ENCODE measurements at regions not wholly inside any gene's neighbourhood (a gene's known extent, or its start where the extent isn't known, plus 50 kb on each side); places are given as distances from the start of the nearest gene placed in this dataset.

- H3F3A ChIP-seq (ENCODE audit: insufficient read depth, low read length, poor library complexity, severe bottlenecking): no peaks in the 10 kb centered on the region
- no peaks in the 10 kb centered on the region for H3K9me2 ChIP-seq (ENCODE audit: insufficient read depth, low read length)
- no peak overlapping the region for H3K4me2 ChIP-seq (ENCODE audit: low read length)
- H3K27ac ChIP-seq (ENCODE audit: low read length): no peak overlapping the region
- no peak overlapping the region for H3K4me3 ChIP-seq (ENCODE audit: low read length)
- no peak overlapping the region for H2AFZ ChIP-seq (ENCODE audit: low read depth, low read length)
- TF ChIP-seq MXI1 (conservative IDR thresholded peaks at IDR 0.05; ENCODE audit: poor library complexity, severe bottlenecking): no peak
- no peak overlapping the region for H3K9ac ChIP-seq (ENCODE audit: low read length)
- no peaks in the 10 kb centered on the region for H3K79me2 ChIP-seq (replicated peaks; ENCODE audit: insufficient read depth, low read length)
- no peaks in the 10 kb centered on the region for H3K36me3 ChIP-seq (ENCODE audit: insufficient read depth, low read length)
- H3K27me3 ChIP-seq (ENCODE audit: insufficient read depth, low read depth, low read length): no peaks in the 10 kb centered on the region
- H4K20me1 ChIP-seq (ENCODE audit: insufficient read depth): no peaks in the 10 kb centered on the region
- H3K9me3 ChIP-seq (ENCODE audit: low read length): no peaks in the 10 kb centered on the region
Measured at GRCh38 chr19:30817965-30818567, 445.9 kb downstream of the ZNF536 start.

GRCh38 chr19:30817197-30817596 is 445.0 kb downstream of the ZNF536 start:
- no peaks in the 10 kb centered on the region for H3K36me3 ChIP-seq (ENCODE audit: insufficient read depth, low read length)
- no peaks in the 10 kb centered on the region for H3F3A ChIP-seq (ENCODE audit: insufficient read depth, low read length, poor library complexity, severe bottlenecking)
- no peak overlapping the region for H3K27ac ChIP-seq (ENCODE audit: low read length)
- H2AFZ ChIP-seq (ENCODE audit: low read depth, low read length): no peak overlapping the region
- H3K9me3 ChIP-seq (ENCODE audit: low read length): no peaks in the 10 kb centered on the region
- H3K4me2 ChIP-seq (ENCODE audit: low read length): no peak overlapping the region
- H3K4me3 ChIP-seq (ENCODE audit: low read length): no peak overlapping the region
- TF ChIP-seq POLR2AphosphoS5 (IDR thresholded peaks at IDR 0.05) (no peak), REST (IDR thresholded peaks at IDR 0.05; ENCODE audit: borderline replicate concordance) (no peak), MXI1 (conservative IDR thresholded peaks at IDR 0.05; ENCODE audit: poor library complexity, severe bottlenecking) (no peak), TAF1 (IDR thresholded peaks at IDR 0.05; ENCODE audit: low read depth) (no peak), CTCF (IDR thresholded peaks at IDR 0.05; ENCODE audit: poor library complexity, severe bottlenecking) (no peak), EZH2 (IDR thresholded peaks at IDR 0.05; ENCODE audit: borderline replicate concordance, insufficient read depth, low read length, poor library complexity, severe bottlenecking) (no peak), RAD21 (conservative IDR thresholded peaks at IDR 0.05) (no peak), SMC3 (conservative IDR thresholded peaks at IDR 0.05; ENCODE audit: poor library complexity) (no peak), EP300 (conservative IDR thresholded peaks at IDR 0.05; ENCODE audit: poor library complexity, severe bottlenecking) (no peak)
- no peaks in the 10 kb centered on the region for H3K79me2 ChIP-seq (replicated peaks; ENCODE audit: insufficient read depth, low read length)
- H4K20me1 ChIP-seq (ENCODE audit: insufficient read depth): no peaks in the 10 kb centered on the region
- no peak overlapping the region for H3K9ac ChIP-seq (ENCODE audit: low read length)
- H3K27me3 ChIP-seq (ENCODE audit: insufficient read depth, low read depth, low read length): no peaks in the 10 kb centered on the region
- H3K9me2 ChIP-seq (ENCODE audit: insufficient read depth, low read length): no peaks in the 10 kb centered on the region

All from neural cell (in vitro differentiated cells).